Kidney epithelial cell (primary cell): ENCODE measurements at regions not wholly inside any gene's neighbourhood (a gene's known extent, or its start where the extent isn't known, plus 50 kb on each side); places are given as distances from the start of the nearest gene placed in this dataset.
A peak's percentile ranks its signal among the peaks of the same experiment; 100 is the strongest.
"Not testable (repeated sequence)": the region's sequence is repeated elsewhere in the genome, so short reads cannot be mapped to it uniquely, and the experiment has no call there.

Experiments used
- DNase-seq: peaks from one replicate; pipeline ENCODE4 v3.0.0-alpha.2; 2010; ENCODE audit warnings: low read depth
- H3K27me3 ChIP-seq: 2 replicates; pipeline ENCODE4 v1.6.0; 2011; ENCODE audit warnings: low read length; ENCODE audit not compliant: control insufficient read depth, insufficient read depth
- H3K36me3 ChIP-seq: 2 replicates; pipeline ENCODE4 v1.5.1; 2011; ENCODE audit warnings: low read length; ENCODE audit not compliant: control insufficient read depth, insufficient read depth
- H3K4me3 ChIP-seq: 2 replicates; pipeline ENCODE4 v1.5.1; 2011; ENCODE audit warnings: low read depth, mild to moderate bottlenecking, control low read depth, low read length
- CTCF ChIP-seq: IDR thresholded peaks from 2 replicates; pipeline ENCODE4 v1.5.1; 2011; ENCODE audit warnings: mild to moderate bottlenecking, moderate library complexity, low read length, control low read depth, inconsistent platforms; ENCODE audit not compliant: insufficient read depth, poor library complexity, severe bottlenecking

- TF ChIP-seq CTCF, result no peak
- no peak overlapping the region for H3K4me3 ChIP-seq
These were observed 121.7 kb upstream of the SPRED1 start for GRCh38 chr15:38130740-38131498.

GRCh38 chr15:38134252-38134651, 118.4 kb upstream of the SPRED1 start:
- H3K4me3 ChIP-seq, result no peak overlapping the region
- TF ChIP-seq CTCF, result no peak
- no peaks in the 10 kb centered on the region for H3K27me3 ChIP-seq
- H3K36me3 ChIP-seq, result no peaks in the 10 kb centered on the region
- DNase-seq, result no peak

More at GRCh38 chr15:38130740-38131498, 121.7 kb upstream of the SPRED1 start:
- Histone ChIP-seq H3K36me3 (no peaks in the 10 kb centered on the region), H3K27me3 (no peaks in the 10 kb centered on the region)
- peak; percentile 69 for DNase-seq

GRCh38 chr15:38142195-38142594, 110.4 kb upstream of the SPRED1 start:
- not testable (repeated sequence) for DNase-seq, H3K36me3 ChIP-seq, H3K27me3 ChIP-seq, H3K4me3 ChIP-seq

GRCh38 chr15:38144921-38145320, 107.7 kb upstream of the SPRED1 start:
- H3K27me3 ChIP-seq, result no peaks in the 10 kb centered on the region
- no peak for DNase-seq
- no peak for TF ChIP-seq CTCF
- H3K4me3 ChIP-seq, result no peak overlapping the region
- no peaks in the 10 kb centered on the region for H3K36me3 ChIP-seq

- Histone ChIP-seq H3K36me3 (no peaks in the 10 kb centered on the region), H3K4me3 (no peak overlapping the region), H3K27me3 (no peaks in the 10 kb centered on the region)
- no peak for TF ChIP-seq CTCF
- no peak for DNase-seq
These were observed 107.0 kb upstream of the SPRED1 start for GRCh38 chr15:38145651-38146111.

GRCh38 chr15:38147246-38147645, 105.4 kb upstream of the SPRED1 start:
- H3K4me3 ChIP-seq, result no peak overlapping the region
- no peaks in the 10 kb centered on the region for H3K27me3 ChIP-seq
- no peaks in the 10 kb centered on the region for H3K36me3 ChIP-seq
- TF ChIP-seq CTCF, result no peak
- DNase-seq, result no peak
